HUES6 (cell line): ENCODE measurements at regions not wholly inside any gene's neighbourhood (a gene's known extent, or its start where the extent isn't known, plus 50 kb on each side); places are given as distances from the start of the nearest gene placed in this dataset.

Experiments used
- H3K27ac ChIP-seq: 2 replicates; pipeline ENCODE4 v1.7.0; 2013; ENCODE audit warnings: low read depth, mild to moderate bottlenecking, low read length, inconsistent platforms
- H3K27me3 ChIP-seq: 2 replicates; pipeline ENCODE4 v1.6.1; 2013; ENCODE audit warnings: low read length; ENCODE audit not compliant: control insufficient read depth, insufficient read depth
- H3K36me3 ChIP-seq: 2 replicates; pipeline ENCODE4 v1.6.1; 2013; ENCODE audit warnings: low read length; ENCODE audit not compliant: control insufficient read depth, insufficient read depth
- H3K4me1 ChIP-seq: 2 replicates; pipeline ENCODE4 v1.6.1; 2013; ENCODE audit warnings: low read length; ENCODE audit not compliant: control insufficient read depth, insufficient read depth
- H3K4me3 ChIP-seq: 2 replicates; pipeline ENCODE4 v1.5.1; 2013; ENCODE audit warnings: low read depth, low read length
- H3K9ac ChIP-seq: one replicate; pipeline ENCODE4 v1.6.1; 2013; ENCODE audit warnings: mild to moderate bottlenecking, low read length
- H3K9me3 ChIP-seq: 2 replicates; pipeline ENCODE4 v1.6.1; 2013; ENCODE audit warnings: low read depth, low read length; ENCODE audit not compliant: control insufficient read depth, insufficient read depth

DNA sequence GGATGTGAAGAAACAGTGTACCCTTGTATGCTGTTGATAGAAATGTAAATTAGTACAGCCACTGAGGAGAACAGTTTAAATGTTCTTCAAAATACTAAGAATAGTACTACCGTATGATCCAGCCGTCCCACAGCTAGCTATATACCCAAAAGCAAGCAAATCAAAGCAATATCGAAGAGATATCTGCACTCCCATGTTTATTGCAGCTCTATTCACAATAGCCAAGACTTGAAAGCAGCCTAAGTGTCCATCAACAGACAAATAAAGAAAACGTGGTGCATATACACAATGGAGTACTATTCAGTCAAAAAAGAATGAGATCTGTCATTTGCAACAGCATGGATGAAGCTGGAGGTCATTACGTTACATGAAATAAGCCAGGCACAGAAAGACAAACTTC lies 88.5 kb upstream of the SLC38A4 start:
- Histone ChIP-seq H3K4me1 (no peaks in the 10 kb centered on the region), H3K27ac (no peak overlapping the region), H3K9me3 (0 out of 2 replicates have a peak, but pooled peaks cover 3% of the 10 kb centered on the region), H3K27me3 (no peaks in the 10 kb centered on the region), H3K4me3 (no peak overlapping the region), H3K9ac (no peak overlapping the region), H3K36me3 (no peaks in the 10 kb centered on the region)

DNA sequence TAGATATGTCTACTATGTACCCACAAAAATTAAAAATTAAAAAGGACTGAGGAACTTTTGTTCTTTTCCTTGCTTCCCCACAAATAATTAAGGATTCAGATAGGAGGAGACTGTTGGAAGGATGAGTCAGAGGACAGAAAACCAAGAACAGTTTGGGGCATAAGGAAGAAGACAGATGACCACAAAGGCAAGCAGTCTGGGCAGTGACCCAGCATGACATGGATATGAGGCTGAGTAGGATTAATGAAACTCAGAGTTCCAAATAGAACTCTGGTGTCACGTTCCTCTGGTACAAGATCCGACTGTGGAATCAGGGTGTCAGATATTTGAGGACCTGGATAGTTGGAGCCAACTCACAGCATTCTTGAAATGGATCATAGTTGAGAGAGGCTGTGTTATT lies 89.3 kb upstream of the SLC38A4 start:
- Histone ChIP-seq H3K4me3 (no peak overlapping the region), H3K27ac (no peak overlapping the region)

GRCh38 chr12:46915836-46916235 lies 90.0 kb upstream of the SLC38A4 start:
- no peak overlapping the region for H3K27ac ChIP-seq
- H3K9ac ChIP-seq: no peak overlapping the region
- no peaks in the 10 kb centered on the region for H3K4me1 ChIP-seq
- no peaks in the 10 kb centered on the region for H3K27me3 ChIP-seq
- H3K36me3 ChIP-seq: no peaks in the 10 kb centered on the region
- H3K9me3 ChIP-seq: 0 out of 2 replicates have a peak, but pooled peaks cover 3% of the 10 kb centered on the region
- H3K4me3 ChIP-seq: no peak overlapping the region

More for the DNA sequence above, 89.3 kb upstream of the SLC38A4 start:
- no peaks in the 10 kb centered on the region for H3K36me3 ChIP-seq
- H3K9ac ChIP-seq: no peak overlapping the region
- 0 out of 2 replicates have a peak, but pooled peaks cover 3% of the 10 kb centered on the region for H3K9me3 ChIP-seq
- H3K27me3 ChIP-seq: no peaks in the 10 kb centered on the region
- H3K4me1 ChIP-seq: no peaks in the 10 kb centered on the region

GRCh38 chr12:46916796-46917419 lies 91.1 kb upstream of the SLC38A4 start:
- H3K9me3 ChIP-seq: 0 out of 2 replicates have a peak, but pooled peaks cover 3% of the 10 kb centered on the region
- no peaks in the 10 kb centered on the region for H3K4me1 ChIP-seq
- H3K27me3 ChIP-seq: no peaks in the 10 kb centered on the region
- H3K36me3 ChIP-seq: no peaks in the 10 kb centered on the region
- no peak overlapping the region for H3K4me3 ChIP-seq
- no peak overlapping the region for H3K27ac ChIP-seq
- H3K9ac ChIP-seq: no peak overlapping the region

DNA sequence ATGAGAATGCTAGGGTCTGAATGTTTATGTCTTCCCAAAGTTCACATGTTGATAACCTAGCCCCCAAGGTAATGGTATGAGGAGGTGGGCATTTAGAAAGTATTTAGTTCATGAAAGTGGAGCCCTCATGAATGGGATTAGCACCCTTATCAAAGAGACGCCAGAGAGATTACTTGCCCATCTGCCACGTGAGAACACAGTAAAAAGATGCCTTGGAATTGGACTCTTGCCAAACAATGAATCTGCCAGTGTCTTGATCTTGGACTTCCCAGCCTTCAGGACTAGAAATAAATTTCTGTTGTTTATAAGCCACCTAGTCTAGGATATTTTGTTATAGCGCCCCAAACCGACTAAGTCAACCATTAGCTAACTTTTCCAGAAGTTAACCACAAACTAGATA lies 92.0 kb upstream of the SLC38A4 start:
- Histone ChIP-seq H3K9ac (no peak overlapping the region), H3K36me3 (no peaks in the 10 kb centered on the region), H3K9me3 (0 out of 2 replicates have a peak, but pooled peaks cover 3% of the 10 kb centered on the region), H3K4me3 (no peak overlapping the region), H3K4me1 (no peaks in the 10 kb centered on the region), H3K27ac (no peak overlapping the region), H3K27me3 (no peaks in the 10 kb centered on the region)

DNA sequence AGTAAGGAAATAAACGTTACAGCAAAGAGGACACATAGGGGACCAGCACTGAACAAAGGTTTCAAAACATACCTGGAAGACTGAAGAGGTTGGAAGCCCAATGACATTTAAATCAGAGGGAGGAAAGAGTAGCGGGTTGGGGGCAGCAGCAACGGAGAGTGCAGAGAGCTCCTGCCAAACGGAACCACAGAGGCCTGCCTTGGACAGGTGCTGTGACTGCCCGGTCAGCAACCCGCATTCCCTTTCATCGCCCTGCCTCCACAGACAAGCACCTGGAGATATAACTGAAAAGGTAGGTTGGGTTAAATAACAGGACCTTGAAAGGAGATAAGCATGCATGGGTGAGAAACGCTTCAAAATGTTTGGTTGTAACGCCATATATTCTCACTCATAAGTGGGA lies 92.8 kb upstream of the SLC38A4 start:
- H3K9me3 ChIP-seq: 0 out of 2 replicates have a peak, but pooled peaks cover under 1% of the 10 kb centered on the region
- H3K36me3 ChIP-seq: no peaks in the 10 kb centered on the region
- H3K4me1 ChIP-seq: no peaks in the 10 kb centered on the region
- no peaks in the 10 kb centered on the region for H3K27me3 ChIP-seq
- H3K4me3 ChIP-seq: no peak overlapping the region
- H3K27ac ChIP-seq: no peak overlapping the region
- no peak overlapping the region for H3K9ac ChIP-seq

- no peaks in the 10 kb centered on the region for H3K9me3 ChIP-seq
- no peaks in the 10 kb centered on the region for H3K36me3 ChIP-seq
- no peak overlapping the region for H3K4me3 ChIP-seq
- no peak overlapping the region for H3K27ac ChIP-seq
- no peaks in the 10 kb centered on the region for H3K4me1 ChIP-seq
- H3K9ac ChIP-seq: no peak overlapping the region
- no peaks in the 10 kb centered on the region for H3K27me3 ChIP-seq
These were observed 94.0 kb upstream of the SLC38A4 start for GRCh38 chr12:46919666-46920400.

- Histone ChIP-seq H3K27me3 (no peaks in the 10 kb centered on the region), H3K9ac (no peak overlapping the region), H3K27ac (no peak overlapping the region)
These were observed 94.7 kb upstream of the SLC38A4 start for GRCh38 chr12:46920499-46920898.

DNA sequence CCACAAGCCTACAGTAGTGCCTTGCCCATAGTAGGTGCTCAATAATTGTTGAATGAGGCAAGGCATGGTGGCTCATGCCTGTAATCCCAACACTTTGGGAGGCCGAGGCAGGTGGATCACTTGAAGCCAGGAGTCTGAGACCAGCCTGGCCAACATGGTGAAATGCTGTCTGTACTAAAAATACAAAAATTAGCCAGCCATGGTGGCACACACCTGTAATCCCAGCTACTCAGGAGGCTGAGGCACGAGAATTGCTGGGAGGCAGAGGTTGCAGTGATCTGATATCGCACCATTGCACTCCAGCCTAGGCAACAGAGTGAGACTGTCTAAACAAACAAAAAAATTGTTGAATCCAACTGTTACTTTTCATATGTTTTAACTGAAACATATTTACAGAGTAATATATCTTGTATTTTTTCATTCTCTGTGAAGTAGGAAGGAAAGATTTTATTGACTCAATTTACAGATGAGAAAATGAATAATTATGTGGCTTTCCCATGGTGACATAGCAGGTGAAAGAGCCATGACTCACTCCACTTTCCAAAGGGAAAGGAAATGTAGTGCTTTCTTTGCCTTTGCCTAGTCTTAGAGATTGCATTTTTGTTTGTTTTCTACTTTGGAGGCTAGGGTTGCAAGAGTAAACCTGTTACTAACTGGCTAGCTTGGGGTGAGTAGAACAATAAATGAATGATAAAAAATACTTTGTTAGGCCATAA lies 95.4 kb upstream of the SLC38A4 start:
- Histone ChIP-seq H3K9ac (no peak overlapping the region), H3K36me3 (no peaks in the 10 kb centered on the region), H3K4me1 (no peaks in the 10 kb centered on the region), H3K9me3 (no peaks in the 10 kb centered on the region), H3K4me3 (no peak overlapping the region), H3K27ac (no peak overlapping the region), H3K27me3 (no peaks in the 10 kb centered on the region)

More at GRCh38 chr12:46920499-46920898, 94.7 kb upstream of the SLC38A4 start:
- Histone ChIP-seq H3K4me3 (no peak overlapping the region), H3K4me1 (no peaks in the 10 kb centered on the region), H3K36me3 (no peaks in the 10 kb centered on the region), H3K9me3 (no peaks in the 10 kb centered on the region)

- no peaks in the 10 kb centered on the region for H3K36me3 ChIP-seq
- H3K4me1 ChIP-seq: no peaks in the 10 kb centered on the region
- H3K9me3 ChIP-seq: no peaks in the 10 kb centered on the region
- no peaks in the 10 kb centered on the region for H3K27me3 ChIP-seq
- no peak overlapping the region for H3K4me3 ChIP-seq
- no peak overlapping the region for H3K27ac ChIP-seq
- H3K9ac ChIP-seq: no peak overlapping the region
These were observed 96.0 kb upstream of the SLC38A4 start for GRCh38 chr12:46921764-46922133.

- Histone ChIP-seq H3K4me1 (no peaks in the 10 kb centered on the region), H3K27ac (no peak overlapping the region), H3K36me3 (no peaks in the 10 kb centered on the region), H3K4me3 (no peak overlapping the region), H3K27me3 (no peaks in the 10 kb centered on the region), H3K9me3 (no peaks in the 10 kb centered on the region; the same call in 1 of the 2 replicates), H3K9ac (no peak overlapping the region)
These were observed 100.7 kb upstream of the SLC38A4 start for GRCh38 chr12:46926526-46926925.
